ENCODE measurements at regions not wholly inside any gene's neighbourhood (a gene's known extent, or its start where the extent isn't known, plus 50 kb on each side); places are given as distances from the start of the nearest gene placed in this dataset.

- TF ChIP-seq CTCF (IDR thresholded peaks at IDR 0.05; ENCODE audit: low read depth, low read length, missing control alignments): no peak
- no peak overlapping the region for H3K4me3 ChIP-seq (ENCODE audit: low read depth, low read length)
- in situ Hi-C loops (cut with HindIII; ENCODE audit: low sequenced_read_pairs): loop anchor here (25.0 kb wide), 1 partner anchor 122 kb away; the partner anchor contains the start of gene YTHDF1
- DNase-seq (ENCODE audit: low read depth): no peak
Measured at GRCh38 chr20:63090052-63090451, 83.3 kb upstream of the BHLHE23 start.

- in situ Hi-C loops (cut with HindIII; ENCODE audit: low sequenced_read_pairs): loop anchor here (25.0 kb wide), 1 partner anchor 123 kb away; the partner anchor contains the start of gene YTHDF1
- no peak for TF ChIP-seq CTCF (IDR thresholded peaks at IDR 0.05; ENCODE audit: low read depth, low read length, missing control alignments)
- DNase-seq (ENCODE audit: low read depth): no peak
- no peak overlapping the region for H3K4me3 ChIP-seq (ENCODE audit: low read depth, low read length)
Measured at GRCh38 chr20:63089051-63089907, 82.5 kb upstream of the BHLHE23 start.

- DNase-seq (ENCODE audit: low read depth): no peak
- TF ChIP-seq CTCF (IDR thresholded peaks at IDR 0.05; ENCODE audit: low read depth, low read length, missing control alignments): no peak
- no peak overlapping the region for H3K4me3 ChIP-seq (ENCODE audit: low read depth, low read length)
- in situ Hi-C loops (cut with HindIII; ENCODE audit: low sequenced_read_pairs): loop anchor here (25.0 kb wide), 1 partner anchor 124 kb away; the partner anchor contains the start of gene YTHDF1
Measured at GRCh38 chr20:63087872-63088680, 81.3 kb upstream of the BHLHE23 start.

- no peak overlapping the region for H3K4me3 ChIP-seq (ENCODE audit: low read depth, low read length)
- DNase-seq (ENCODE audit: low read depth): no peak
- in situ Hi-C loops (cut with HindIII; ENCODE audit: low sequenced_read_pairs): loop anchor here (25.0 kb wide), 1 partner anchor 125 kb away; the partner anchor contains the start of gene YTHDF1
- TF ChIP-seq CTCF (IDR thresholded peaks at IDR 0.05; ENCODE audit: low read depth, low read length, missing control alignments): no peak
Measured at GRCh38 chr20:63087236-63087871, 80.6 kb upstream of the BHLHE23 start.

- no peak for TF ChIP-seq CTCF (IDR thresholded peaks at IDR 0.05; ENCODE audit: low read depth, low read length, missing control alignments)
- no peak for DNase-seq (ENCODE audit: low read depth)
- no peak overlapping the region for H3K4me3 ChIP-seq (ENCODE audit: low read depth, low read length)
- in situ Hi-C loops (cut with HindIII; ENCODE audit: low sequenced_read_pairs): loop anchor here (25.0 kb wide), 1 partner anchor 126 kb away; the partner anchor contains the start of gene YTHDF1
Measured at GRCh38 chr20:63086421-63087235, 79.9 kb upstream of the BHLHE23 start.

Measured in astrocyte of the cerebellum (primary cell).